HK-2 (cell line): ENCODE measurements at regions not wholly inside any gene's neighbourhood (a gene's known extent, or its start where the extent isn't known, plus 50 kb on each side); places are given as distances from the start of the nearest gene placed in this dataset.

Source experiments
- DNase-seq: peaks from one replicate; pipeline ENCODE4 v3.0.0-alpha.2; 2018; ENCODE audit not compliant: unreplicated experiment

DNA sequence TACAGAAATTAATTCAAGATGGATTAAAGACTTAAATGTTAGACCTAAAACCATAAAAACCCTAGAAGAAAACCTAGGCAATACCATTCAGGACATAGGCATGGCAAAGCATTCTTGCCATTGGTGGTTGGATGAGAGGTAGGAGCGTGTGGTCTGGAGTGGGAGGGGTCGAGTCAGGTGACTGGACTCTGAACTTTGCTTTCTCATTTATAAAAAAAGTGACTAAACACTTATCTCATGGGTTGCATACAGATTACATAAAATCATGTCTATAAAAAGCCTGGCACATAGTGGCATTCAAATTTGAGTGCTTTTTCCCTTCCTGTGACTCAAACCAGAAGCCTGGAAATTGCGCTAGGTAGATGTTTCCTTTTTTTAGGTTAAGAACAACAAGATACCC is 159.7 kb upstream of the SHISA6 start:
- DNase-seq, result no peak

- DNase-seq, result no peak
These were observed 163.3 kb upstream of the SHISA6 start for GRCh38 chr17:11077673-11078072.

- no peak for DNase-seq
These were observed 166.6 kb upstream of the SHISA6 start for GRCh38 chr17:11074451-11074850.

GRCh38 chr17:11056926-11057325 is 184.1 kb upstream of the SHISA6 start:
- no peak for DNase-seq

DNA sequence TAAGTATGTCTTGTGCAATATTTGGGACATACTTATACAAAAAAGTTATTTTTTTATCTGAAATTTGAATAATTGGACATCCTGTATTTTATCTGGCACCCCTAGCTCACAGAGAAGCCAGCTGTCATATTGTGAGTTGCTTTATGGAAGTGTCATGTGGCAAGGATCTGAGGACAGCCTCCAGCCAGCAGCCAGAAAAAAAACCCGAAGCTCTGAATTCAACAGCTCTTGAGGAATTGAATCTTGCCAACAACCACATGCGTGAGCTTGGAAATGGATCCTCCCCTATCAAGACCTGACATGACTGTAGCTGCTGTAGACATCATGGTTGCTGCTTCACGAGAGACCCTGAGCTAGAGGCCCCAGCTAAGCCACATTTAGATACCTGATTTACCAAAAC is 187.2 kb upstream of the SHISA6 start:
- no peak for DNase-seq

- no peak for DNase-seq
These were observed 191.5 kb upstream of the SHISA6 start for GRCh38 chr17:11049539-11049938.

GRCh38 chr17:11047228-11047627 is 193.8 kb upstream of the SHISA6 start:
- no peak for DNase-seq

DNA sequence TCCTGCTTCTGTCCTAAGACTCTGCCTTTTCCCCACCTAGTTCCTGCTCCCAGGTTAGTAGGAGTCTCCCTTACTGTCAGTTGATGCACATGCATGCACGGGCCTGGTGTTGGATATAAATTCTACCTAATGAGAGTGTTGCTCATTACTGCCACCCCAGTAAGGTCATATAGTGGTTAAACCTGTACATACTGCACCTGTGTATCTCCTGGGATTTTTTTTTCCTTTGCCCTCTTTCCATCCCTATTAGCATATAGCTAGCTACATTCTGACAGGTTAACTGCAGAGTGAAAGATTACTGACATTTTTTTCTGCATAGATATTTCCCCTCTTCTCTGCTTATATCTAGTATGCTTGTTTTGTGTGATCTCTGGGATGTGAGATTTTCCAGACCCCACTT is 201.5 kb upstream of the PIRT start:
- DNase-seq, result no peak

- no peak for DNase-seq
These were observed 197.8 kb upstream of the PIRT start for GRCh38 chr17:11035681-11036080.

GRCh38 chr17:11031787-11032186 is 193.9 kb upstream of the PIRT start:
- no peak for DNase-seq

DNA sequence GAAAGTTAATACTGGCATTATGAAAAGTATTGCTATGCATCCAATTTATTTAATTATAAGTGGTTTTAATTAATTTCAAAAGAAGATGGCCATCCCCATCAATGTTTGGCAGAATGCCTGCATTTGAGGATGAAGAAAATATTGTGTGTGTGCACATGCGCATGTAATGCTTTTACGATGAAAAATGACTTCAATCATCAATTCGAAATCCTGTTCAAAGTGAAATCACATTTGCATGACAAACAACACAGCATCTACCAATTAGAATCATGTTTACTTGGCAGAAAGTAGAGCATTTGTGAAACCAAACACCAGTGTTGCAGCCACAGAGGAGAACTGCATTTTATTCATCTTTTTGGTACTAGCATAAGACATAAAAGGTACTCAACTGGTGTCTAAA is 191.9 kb upstream of the PIRT start:
- no peak for DNase-seq

- DNase-seq, result no peak
These were observed 190.5 kb upstream of the PIRT start for GRCh38 chr17:11028349-11028748.

- DNase-seq, result no peak
These were observed 189.0 kb upstream of the PIRT start for GRCh38 chr17:11026903-11027302.

GRCh38 chr17:11023639-11024479 is 186.0 kb upstream of the PIRT start:
- no peak for DNase-seq

DNA sequence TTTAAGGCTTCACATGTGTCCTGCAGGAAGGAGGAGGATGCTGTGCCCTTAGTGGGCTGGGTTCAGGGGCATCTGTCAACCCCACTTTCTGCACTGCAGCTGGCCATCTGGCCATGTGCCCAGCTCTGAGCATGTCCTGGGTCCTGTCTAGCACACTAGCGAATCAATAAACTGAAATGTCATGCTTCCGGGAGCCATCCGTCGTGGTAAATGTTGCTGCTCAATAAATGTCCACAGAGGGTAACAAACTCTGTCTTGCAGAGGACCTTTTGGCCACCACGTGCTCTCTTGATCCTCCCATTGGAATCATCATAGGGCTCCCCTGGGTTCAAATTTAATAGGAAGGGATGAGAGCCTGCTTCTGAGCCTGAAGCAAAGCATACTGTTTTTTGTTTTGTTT is 168.6 kb upstream of the PIRT start:
- DNase-seq, result no peak

DNA sequence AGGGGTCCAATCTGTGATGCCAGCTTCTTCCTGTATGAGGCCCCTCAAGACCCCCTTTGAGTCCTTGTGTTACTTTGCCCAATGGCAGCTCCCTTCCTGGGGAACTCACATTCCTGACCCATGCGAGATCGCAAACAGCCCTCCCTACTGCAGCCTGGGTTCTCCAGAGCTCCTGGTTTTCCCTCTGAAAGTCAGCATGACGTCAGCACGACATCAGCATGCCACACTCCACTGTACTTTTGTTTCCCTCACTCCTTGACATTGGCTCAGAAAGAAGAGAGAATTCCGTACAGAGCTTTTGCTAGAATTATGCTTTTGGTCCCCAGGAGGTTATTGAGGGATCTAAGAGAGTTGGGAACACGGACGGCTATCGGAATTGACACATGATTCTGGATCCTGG is 168.1 kb upstream of the PIRT start:
- DNase-seq, result no peak

- DNase-seq, result no peak
These were observed 164.5 kb upstream of the PIRT start for GRCh38 chr17:11002417-11002816.

GRCh38 chr17:11001651-11002050 is 163.8 kb upstream of the PIRT start:
- no peak for DNase-seq

GRCh38 chr17:10999484-10999883 is 161.6 kb upstream of the PIRT start:
- DNase-seq, result no peak

- no peak for DNase-seq
These were observed 155.2 kb upstream of the PIRT start for GRCh38 chr17:10993126-10993525.

DNA sequence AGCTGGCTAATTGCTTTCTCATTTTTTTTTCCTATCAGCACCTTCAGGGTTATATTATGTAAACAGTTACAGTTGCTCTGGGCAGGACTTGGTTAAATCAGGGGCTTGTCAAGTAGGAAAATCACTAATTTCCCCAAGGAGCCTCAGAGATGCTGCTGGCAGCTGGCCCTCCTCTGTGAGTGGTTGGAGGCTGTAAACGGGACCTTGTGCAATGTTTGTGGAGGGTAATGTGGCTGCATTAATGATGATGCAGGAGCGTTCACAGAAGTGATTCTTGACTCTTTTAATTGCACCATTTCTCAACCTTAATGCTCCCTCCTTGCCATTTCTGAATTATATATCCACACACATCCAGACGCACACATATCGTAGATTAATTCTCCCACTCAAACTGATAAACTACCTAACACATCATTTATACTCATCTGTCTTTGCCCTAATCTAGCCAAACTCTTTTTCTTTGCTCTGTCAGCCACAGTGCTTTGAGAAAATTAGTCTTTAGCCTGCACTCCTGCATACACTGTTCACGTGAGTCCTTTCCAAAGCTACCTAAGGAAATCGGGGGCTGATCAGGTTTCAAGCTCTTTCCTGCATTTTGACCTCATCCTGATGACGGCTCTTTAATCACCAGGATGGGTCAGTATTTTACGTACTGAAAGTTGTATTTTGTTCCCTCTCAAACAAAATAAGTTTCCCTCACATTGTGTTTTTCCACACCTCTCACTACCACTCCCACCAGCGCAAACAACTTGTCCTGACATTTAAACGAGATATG is 154.4 kb upstream of the PIRT start:
- no peak for DNase-seq

GRCh38 chr17:10987786-10988185 is 149.9 kb upstream of the PIRT start:
- DNase-seq, result no peak

DNA sequence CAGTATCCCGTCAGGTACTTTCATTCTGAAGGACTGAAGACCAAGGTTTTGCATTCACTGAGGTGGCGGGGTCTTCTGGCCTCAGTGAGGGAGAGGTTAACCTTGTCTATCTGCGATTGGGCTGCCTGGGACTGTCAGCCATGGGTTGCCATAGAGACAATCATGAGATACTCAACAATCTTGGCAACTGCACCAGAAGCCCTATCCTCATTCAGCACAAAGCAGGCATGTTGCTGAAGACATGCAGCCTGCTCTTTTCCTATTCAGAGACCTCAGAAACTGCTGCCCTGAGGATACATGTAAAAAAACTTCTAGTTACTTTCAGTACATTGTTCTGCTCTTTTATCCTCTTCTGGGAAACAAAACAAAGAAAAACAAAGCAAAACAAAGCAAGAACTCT is 146.3 kb upstream of the PIRT start:
- no peak for DNase-seq
